Stimulated activated CD4-positive, alpha-beta T cell treated with anti-CD3 and anti-CD28 coated beads, Interleukin-2, amount 100 ng/mL, for 24 hours (primary cell): ENCODE measurements at regions not wholly inside any gene's neighbourhood (a gene's known extent, or its start where the extent isn't known, plus 50 kb on each side); places are given as distances from the start of the nearest gene placed in this dataset.

Experiments used
- DNase-seq, 2 donors: peaks; one replicate each; pipeline ENCODE4 v3.0.0-alpha.2; 2020

GRCh38 chr12:84741031-84741430, 171.6 kb downstream of the SLC6A15 start:
- DNase-seq = no peak

- DNase-seq = no peak
These were observed 172.0 kb downstream of the SLC6A15 start for GRCh38 chr12:84740602-84741001.

- DNase-seq = no peak
These were observed 174.1 kb downstream of the SLC6A15 start for GRCh38 chr12:84738481-84738972.

- no peak for DNase-seq
These were observed 179.7 kb downstream of the SLC6A15 start for GRCh38 chr12:84732828-84733340.

- no peak for DNase-seq
These were observed 181.9 kb downstream of the SLC6A15 start for GRCh38 chr12:84730561-84731162.

- no peak for DNase-seq
These were observed 184.6 kb downstream of the SLC6A15 start for GRCh38 chr12:84727961-84728360.

GRCh38 chr12:84726780-84727179, 185.8 kb downstream of the SLC6A15 start:
- DNase-seq = no peak

- DNase-seq = no peak
These were observed 188.6 kb downstream of the SLC6A15 start for GRCh38 chr12:84723988-84724387.

GRCh38 chr12:84719997-84720396, 192.6 kb downstream of the SLC6A15 start:
- no peak for DNase-seq

GRCh38 chr12:84718906-84719305, 193.7 kb downstream of the SLC6A15 start:
- no peak for DNase-seq

GRCh38 chr12:84712747-84713146, 199.9 kb downstream of the SLC6A15 start:
- DNase-seq = no peak

GRCh38 chr12:84706374-84706773, 206.2 kb downstream of the SLC6A15 start:
- no peak for DNase-seq

GRCh38 chr12:84704856-84705255, 207.7 kb downstream of the SLC6A15 start:
- DNase-seq = no peak

GRCh38 chr12:84702001-84702400, 210.6 kb downstream of the SLC6A15 start:
- no peak for DNase-seq

- DNase-seq = no peak
These were observed 211.6 kb downstream of the SLC6A15 start for GRCh38 chr12:84701041-84701440.

GRCh38 chr12:84698576-84699333, 213.8 kb downstream of the SLC6A15 start:
- DNase-seq = no peak

GRCh38 chr12:84696908-84697540, 215.6 kb downstream of the SLC6A15 start:
- DNase-seq = no peak

- no peak for DNase-seq
These were observed 216.3 kb downstream of the SLC6A15 start for GRCh38 chr12:84696281-84696680.

GRCh38 chr12:84694116-84694515, 218.5 kb downstream of the SLC6A15 start:
- no peak for DNase-seq

GRCh38 chr12:84692071-84692470, 220.5 kb downstream of the SLC6A15 start:
- no peak for DNase-seq

GRCh38 chr12:84691266-84691665, 221.3 kb downstream of the SLC6A15 start:
- DNase-seq = no peak

GRCh38 chr12:84689638-84690037, 223.0 kb downstream of the SLC6A15 start:
- DNase-seq = no peak

GRCh38 chr12:84685379-84685778, 227.2 kb downstream of the SLC6A15 start:
- DNase-seq = no peak

GRCh38 chr12:84676787-84677186, 235.8 kb downstream of the SLC6A15 start:
- DNase-seq = no peak
